Epidermal melanocyte (primary cell): ENCODE measurements at regions not wholly inside any gene's neighbourhood (a gene's known extent, or its start where the extent isn't known, plus 50 kb on each side); places are given as distances from the start of the nearest gene placed in this dataset.
"Not testable (repeated sequence)": the region's sequence is repeated elsewhere in the genome, so short reads cannot be mapped to it uniquely, and the experiment has no call there.

Experiments used
- DNase-seq: peaks from one replicate; pipeline ENCODE4 v3.0.0; 2011; ENCODE audit warnings: low spot score; ENCODE audit not compliant: insufficient read length

DNA sequence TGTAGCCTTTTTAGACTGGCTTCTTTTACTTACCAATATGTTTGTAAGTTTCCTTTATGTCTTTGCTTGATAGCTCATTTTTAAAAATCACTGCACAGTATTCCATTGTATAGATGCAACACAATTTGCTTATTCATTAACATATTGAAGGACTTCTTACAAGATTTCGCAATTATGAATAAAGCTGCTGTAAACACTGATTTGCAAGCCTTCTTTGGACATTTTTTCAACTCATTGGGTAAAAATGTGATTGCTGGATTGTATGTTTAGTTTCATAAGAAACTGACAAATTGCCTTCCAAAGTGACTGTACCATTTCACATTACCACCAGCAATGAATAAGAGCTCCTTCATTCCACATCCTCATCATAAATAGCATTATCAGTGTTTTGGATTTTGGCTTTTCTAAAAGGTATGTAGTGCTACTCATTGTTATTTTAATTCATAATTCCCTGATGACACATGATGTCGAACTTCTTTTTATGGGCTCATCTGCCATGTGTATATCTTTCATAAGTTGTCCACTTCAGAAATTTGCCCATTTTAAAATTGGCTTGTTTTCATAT, 80.7 kb downstream of the TFAP2B start:
- no peak for DNase-seq

DNA sequence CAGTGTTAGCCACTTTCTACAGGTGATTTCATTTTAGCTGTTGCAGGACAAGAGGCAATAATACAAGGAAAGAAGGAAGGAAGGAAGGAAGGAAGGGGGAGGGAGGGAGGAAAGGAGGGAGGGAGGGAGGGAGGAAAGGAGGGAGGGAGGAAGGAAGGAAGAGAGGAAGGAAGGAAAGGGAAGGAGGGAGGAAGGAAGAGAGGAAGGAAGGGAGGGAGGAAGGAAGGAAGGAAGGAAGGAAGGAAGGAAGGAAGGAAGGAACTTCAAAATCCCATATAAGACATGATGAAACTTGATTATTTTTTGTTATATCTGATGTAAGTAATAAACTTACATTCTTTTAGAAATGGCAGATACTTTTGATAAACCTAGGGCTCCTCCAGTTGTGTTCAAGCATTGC, 83.6 kb downstream of the TFAP2B start:
- no peak for DNase-seq

DNA sequence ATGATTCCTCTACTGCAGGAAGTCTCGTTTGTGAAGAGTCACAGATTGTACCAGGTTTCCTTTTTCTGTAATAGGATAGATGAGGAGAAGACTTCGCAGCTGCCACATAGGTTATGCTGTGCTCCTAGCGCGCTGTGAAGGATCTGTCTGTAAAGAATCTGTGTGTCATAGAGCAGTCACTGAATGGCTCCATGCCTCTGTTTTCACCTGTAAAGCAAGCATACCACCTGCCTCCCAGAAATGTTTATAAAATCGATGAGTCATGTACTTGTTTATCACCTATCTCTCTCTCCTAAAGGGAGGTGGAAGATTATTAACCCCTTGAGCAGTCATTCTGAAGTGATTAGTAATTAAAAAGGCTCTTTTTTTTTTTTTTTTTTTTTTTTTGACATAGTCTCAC, 86.6 kb downstream of the TFAP2B start:
- no peak for DNase-seq

DNA sequence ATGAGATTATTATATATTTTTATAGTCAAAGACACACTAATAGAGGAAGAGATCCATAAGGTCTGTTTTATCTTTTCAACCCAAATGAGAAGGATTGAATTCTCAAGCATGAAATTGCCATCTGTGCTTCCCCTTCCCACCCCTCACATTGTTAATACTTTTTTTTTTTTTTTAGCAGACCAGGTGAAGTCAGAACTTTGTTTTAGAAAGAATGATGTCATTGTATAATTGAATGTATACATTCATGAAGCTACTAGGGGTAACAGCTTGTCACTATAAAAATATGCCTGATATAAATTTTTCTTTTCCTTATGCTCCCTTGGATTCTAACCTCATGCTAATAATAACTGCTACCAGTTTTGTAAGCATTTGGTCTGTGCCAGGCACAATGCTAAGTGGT, 88.9 kb downstream of the TFAP2B start:
- DNase-seq, result no peak

DNA sequence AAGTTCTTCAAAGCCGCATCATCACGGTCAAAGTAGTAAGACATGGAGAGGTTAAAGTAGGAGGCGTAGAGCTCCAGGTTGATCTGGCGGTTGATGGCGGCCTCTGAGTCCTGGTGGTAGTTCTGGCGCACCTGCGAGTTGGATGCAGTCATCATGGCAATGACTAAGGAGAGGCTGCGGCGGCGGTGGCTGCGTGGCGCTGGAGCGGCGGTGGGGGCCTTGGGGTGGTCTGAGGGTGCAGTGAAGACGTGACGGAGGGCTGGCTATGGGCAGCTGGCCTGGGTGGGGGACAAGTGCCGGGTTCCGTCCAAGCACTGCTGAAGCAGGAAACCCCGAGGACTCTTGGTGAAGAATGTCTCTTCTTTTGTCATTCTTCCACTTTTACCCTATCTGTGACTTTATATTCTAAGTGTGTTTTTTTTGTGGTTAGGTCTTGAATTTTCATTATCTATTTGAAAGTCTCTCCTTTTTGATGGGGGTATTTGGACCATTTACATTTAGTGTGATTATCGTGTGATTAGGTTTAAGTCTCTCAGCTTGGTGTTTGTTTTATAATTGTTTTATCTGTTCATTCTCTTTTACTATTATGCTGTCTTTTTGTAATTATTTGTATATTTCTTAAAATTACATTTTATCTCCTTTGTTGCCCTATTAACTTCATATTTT, 94.6 kb downstream of the TFAP2B start:
- DNase-seq, result no peak

DNA sequence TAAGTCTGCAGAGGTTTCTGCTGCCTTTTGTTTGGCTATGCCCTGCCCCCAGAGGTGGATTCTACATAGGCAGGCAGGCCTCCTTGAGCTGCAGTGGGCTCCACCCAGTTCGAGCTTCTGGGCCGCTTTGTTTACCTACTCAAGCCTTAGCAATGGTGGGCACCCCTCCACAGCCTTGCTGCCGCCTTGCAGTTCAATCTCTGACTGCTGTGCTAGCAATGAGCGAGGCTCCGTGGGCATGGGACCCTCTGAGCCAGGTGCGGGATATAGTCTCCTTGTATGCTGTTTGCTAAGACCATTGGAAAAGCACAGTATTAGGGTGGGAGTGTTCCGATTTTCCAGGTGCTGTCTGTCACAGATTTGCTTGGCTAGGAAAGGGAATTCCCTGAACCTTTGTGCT, 102.7 kb downstream of the TFAP2B start:
- not testable (repeated sequence) for DNase-seq

DNA sequence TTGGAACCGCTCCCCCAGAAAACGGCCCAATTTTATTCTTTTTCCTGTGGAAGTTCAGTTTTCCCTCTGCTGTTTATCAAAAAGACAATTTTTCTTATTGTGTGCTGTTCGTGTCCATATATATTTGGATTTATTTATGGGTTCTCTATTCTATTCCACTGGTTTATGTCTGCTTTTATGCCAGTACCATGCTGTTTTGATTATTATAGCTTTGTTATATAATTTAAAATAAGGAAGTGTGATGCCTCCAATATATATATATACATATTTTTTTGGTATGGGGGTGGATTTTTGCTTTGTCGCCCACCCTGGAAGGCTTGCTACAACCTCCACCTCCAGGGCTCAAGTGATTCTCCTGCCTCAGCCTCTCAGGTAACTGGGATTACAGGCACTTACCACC, 103.3 kb downstream of the TFAP2B start:
- no peak for DNase-seq

DNA sequence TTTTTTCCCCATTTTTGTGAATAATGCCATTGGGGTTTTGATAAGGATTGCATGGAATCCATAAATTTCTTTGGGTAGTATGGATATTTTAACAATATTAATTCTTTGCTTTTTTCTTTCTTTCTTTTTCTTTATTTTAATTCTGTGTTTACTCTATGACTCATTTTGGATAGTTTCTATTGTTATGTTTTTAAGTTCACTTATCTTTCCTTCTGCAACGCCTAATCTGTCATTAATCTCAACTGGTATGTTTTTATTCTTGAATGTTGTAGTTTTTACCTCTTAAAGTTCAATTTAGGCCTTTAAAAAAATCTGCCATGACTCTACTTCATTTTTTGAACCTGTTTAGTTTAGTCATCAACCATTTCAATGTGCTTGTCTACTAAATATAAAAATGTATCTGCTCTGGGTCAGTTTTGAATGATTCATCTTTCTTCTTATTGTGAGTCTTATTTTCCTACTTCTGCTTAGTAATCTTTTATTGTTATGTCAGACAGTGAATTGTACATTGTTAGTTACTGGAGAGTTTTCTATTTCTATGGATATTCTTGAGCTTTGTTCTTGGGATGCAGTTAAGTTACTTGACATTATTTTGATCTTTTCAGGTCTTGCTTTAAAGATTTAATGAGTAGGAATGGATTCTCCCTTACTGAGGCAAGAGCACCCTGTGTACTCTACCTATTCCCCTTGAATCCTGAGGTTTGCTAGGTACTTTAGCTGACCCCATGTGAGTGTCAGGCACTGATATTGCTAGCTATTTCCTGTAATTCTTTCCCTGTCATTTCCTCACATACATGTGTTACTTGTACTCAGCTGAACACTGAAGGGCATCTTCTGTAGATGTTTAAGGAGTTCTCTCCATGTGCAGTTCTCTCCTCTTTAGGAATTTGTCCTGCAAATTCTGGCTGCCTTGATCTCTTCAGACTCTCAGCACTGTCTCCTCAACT, 104.2 kb downstream of the TFAP2B start:
- DNase-seq, result no peak

DNA sequence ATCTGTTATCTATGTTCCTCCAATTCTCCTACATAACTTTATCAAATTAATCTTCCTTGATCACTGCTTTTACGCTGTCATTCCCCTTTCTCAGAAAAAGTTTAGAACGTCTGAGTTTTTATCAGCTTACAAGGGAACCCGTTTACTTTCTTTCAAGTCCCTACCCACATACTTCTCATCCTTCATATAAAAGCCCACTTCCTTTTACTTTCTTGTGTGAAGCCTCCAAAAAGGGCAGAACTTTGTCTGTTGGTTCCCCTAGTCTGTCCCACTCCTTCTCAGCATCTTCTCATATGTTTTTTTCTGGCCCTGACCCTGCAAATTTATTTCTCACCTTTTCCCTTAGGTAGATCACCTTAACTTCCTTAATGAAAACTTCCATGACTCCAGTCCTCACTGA, 106.1 kb downstream of the TFAP2B start:
- no peak for DNase-seq

DNA sequence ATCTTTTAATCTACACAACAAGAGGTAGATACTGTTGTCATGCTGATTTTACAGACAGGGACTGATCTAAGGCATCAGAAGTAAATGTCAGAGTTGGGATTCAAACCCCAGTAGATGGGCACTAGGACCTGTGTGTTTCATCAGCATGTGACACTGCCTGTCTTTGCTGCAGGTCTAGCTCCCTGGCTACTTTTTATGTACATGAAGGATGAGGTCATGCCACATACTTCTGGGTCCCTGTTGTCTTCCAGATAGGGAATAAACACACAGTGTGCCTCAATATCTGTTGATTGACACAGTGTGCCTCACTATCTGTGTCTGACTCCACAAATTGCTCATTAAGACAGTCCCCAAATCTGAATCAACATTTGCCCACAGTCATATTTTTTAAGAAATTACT, 106.9 kb downstream of the TFAP2B start:
- DNase-seq, result no peak

DNA sequence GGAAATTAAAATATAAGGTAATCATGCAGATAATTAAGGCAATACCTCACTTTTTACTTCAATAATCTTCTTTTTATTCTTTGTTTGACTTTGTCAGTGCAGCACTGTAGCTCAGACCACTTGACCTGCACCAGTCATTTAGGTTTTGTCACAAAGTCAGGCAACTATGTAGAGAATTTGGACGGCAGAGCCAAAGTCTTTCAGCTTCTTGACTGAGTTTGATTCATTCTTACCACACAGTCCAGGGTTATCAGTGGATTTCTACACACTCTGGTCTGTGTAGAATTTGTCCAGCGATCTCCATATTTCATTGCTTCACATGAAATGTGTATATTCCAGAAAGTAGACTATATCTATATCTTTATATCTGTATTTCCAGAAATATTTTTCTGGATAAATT, 107.3 kb downstream of the TFAP2B start:
- no peak for DNase-seq

DNA sequence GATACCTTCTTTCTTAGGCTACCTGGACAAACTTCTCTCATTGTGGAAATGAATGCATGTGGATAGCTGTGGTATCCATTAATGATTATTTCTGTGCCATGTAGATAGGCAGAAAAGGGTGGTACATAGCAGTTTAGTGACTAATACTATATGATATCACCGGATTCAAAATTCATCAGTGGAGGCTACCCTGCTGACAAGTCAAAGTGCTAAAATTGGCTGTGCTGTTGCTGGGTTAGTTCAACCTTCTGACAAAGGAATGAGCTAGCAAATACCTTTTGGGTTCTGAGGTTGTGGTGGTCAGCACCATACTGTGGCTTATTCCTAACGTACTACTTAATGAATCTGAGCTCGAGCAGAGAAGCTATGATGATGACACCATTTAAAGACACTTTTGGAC, 109.1 kb downstream of the TFAP2B start:
- no peak for DNase-seq

DNA sequence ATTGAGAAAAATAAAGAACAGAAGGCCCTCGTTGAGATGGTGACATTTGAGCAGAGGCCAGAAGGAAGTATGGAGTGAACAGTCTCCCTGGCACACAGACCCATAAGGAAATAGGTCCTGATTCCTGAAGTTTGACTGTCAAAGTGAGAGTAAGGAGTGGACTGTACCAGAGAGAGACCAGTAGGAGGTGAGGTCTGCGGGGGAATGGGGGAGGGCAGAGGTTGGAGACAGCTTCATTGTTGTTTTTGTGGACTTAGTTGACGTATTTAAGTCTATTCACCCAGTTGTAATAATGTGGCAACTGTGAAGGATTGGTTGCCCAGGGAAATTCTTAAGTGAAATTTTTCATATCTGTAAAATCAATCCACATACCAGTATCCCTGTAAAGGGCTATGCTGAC, 110.7 kb downstream of the TFAP2B start:
- DNase-seq, result no peak

DNA sequence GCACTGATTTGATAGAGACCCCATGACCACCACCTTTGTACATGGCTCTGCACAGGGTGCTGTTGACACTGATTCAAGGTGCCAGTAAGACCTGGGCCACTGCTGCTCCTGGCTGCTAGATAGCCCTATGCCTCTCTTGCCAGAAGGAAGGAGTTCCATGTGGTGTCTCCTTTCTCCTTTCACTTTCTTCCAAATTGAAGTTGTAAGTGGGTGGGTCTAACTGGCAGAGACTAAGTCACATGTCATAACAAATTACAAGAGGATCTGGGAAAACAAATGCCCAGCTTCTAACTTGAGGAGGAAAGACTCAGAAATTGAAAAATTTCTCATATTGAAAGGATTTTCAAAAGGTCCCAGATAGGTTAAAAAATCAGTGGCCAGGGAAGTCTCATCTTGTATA, 116.8 kb downstream of the TFAP2B start:
- no peak for DNase-seq

DNA sequence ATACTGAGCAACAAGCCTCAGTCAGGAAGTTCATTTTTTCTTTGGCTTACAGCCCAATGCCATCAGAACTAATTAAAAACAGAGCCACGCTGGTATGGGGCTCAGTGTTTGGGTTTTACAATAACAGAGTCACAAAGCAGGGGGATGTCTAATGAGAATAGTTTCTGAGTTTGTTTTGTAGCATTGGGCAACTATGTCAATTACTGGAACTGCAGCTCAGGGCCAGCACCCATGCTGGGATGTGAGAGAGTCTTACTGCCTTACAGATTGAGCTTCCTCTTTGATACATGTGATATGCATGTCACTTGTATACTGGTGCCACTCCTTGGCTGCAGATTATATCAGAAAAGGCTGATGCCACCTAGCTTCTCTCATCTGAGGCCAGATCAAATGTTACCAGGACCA, 117.6 kb downstream of the TFAP2B start:
- DNase-seq, result no peak

DNA sequence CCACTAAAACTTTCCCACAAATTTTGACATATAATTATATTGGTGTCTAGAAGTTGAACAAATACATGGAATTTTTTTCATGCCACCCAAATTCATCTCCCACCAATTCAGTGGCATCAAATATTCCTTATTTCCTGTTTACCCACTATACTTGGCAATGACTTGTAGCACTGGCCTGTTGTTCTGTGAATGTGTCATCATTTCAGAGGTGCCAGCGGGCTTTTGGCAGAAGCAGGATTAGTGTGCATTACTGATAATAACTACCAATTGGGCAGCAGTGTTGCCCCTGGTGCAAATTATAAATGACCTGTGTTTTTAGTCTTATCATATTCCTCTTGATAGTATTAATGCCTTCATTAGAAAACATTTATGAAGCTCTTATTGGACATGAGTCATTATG, 121.3 kb downstream of the TFAP2B start:
- DNase-seq, result no peak

DNA sequence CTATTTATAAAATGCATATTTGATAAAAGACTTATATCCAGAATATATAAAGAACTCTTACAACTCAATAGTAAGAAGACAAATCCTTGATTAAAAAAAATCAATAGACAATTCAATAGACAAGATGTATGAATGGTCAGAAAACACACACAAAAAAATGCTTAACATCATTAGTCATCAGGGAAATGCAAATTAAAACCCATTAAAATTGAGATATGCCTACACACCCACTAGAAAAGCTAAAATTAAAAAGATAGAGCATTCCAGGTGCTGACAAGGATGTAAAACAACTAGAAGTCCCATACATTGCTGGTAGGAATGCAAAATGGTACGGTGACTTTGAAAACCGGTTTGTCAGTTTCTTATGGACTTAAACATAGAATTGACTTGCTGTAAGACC, 127.1 kb downstream of the TFAP2B start:
- DNase-seq, result no peak

DNA sequence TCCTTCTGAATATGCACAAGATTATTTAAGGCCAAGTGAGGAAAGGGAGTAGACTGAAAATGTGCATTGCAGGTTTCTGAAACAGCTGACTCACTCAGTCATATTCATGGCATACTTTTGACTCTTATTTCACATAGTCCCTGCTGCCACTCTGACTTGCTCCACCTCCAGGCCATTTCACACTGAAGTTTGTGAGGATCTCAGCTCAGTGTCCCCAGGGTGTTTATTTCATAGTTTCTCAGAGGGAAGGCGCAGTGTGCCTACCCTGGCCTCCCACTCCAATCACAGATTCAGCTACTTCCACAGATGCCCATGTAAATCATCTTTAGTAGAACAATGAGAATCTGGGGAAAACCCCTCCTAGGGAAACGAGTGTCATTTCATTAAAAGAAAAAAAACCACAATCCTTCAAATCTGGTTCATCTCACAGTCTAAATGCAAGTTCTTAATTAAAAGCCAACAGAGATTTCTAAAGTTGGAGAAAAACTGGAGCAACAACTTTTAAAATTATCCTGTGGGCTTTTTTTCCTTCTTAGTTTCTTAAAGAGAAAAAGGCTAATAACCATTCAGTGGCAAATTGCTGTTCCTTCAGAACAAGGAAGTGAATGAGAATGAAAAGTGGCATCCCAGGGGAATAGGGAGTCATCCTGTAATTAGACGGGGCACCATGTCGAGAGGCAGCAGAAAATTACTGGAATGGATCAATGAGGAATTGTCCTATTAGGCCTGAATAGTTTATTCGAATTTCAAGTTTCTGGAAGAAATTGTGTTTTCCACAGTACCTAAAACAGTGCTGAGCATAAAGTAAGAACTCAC, 133.6 kb downstream of the TFAP2B start:
- DNase-seq, result no peak

DNA sequence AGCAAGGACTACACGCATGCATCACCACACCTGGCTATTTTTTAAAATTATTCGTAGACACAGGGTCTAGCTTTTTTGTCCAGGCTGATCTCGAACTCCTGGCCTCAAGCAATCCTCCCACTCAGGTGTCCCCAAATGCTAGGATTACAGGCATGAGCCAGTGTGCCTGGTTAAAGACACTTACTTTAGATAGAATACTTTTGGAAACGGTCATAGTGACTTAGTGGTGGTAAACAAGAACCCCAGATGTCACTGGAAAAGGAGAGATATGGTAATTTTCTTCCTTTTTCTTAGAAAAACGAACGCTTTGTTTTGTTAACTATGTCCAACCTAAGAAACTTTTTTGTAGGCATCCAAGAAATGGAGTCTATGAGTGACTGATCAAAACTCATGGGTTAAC, 137.3 kb downstream of the TFAP2B start:
- DNase-seq, result no peak

DNA sequence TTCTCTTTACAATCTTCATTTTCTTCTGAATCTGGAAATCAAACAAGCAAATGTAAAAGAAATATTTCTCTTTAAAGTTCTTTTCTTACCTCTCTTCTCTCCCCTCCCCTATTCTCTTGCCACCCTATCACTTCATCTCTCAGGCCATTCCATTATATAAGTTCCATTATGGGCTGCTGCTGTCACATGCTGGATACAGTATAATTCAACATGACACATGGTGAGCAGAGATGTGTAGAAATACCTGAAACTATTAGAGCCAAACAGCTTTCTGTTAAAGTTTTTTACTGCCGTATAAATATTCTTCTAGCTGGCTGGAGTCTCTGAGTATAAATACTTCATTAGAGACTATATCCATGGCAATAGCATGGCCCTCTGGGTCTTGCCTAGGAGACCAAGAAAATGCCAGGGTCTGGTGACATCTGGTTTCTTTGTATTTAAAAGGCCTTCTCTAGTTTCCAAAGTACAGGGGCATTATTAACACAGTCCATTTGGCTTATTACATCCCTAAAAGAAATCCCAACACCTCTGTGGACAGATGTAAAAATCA, 139.6 kb downstream of the TFAP2B start:
- no peak for DNase-seq

DNA sequence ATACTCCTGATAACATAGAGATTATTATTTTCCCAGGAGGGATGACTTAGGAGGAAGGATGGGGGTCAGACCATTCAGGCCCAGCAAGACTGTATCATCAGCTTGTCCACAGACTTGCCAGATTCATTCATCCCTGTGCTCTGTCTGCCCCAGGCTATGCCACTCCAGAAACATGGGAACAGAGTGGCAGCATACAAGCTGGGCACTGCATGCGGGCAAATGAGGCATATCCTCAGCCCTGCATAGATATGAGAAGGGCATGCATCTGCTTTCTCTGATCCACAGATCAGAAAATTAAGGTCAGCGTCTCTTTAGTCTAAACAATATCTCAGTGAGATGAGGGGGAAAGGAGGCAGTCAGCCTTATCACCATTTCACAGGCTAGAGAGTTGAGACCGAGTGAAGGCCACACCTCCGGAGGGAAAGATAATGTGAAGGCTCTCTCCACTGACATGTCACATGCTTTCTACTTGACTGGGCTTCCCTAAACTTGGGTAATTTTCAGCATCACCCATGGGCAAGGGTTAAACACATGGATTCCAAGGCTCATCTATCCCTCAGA, 140.5 kb downstream of the TFAP2B start:
- no peak for DNase-seq
